Heart right ventricle (tissue), 16 donors: ENCODE measurements at regions not wholly inside any gene's neighbourhood (a gene's known extent, or its start where the extent isn't known, plus 50 kb on each side); places are given as distances from the start of the nearest gene placed in this dataset.

Experiments used
- ATAC-seq, 8 donors: fragments of 200-7000 bp; cut with Tn5 transposase; one replicate each; pipeline ENCODE4 v1.9.1; 2020; ENCODE audit warnings: mild to moderate bottlenecking in 8 of 8, moderate library complexity in 8 of 8, moderate number of reproducible peaks in 1 of 8
- DNase-seq, 2 donors: peaks; one replicate each; pipeline ENCODE4 v3.0.0-alpha.2; 2020
- H3K27ac ChIP-seq, 10 donors: fragments of 200-600 bp; sonication (generic) in 2 of 10; one replicate each; pipeline versions ENCODE4 v1.5.0 to v1.8.0; 2020 to 2022; ENCODE audit warnings: mild to moderate bottlenecking in 3 of 10
- H3K27me3 ChIP-seq, 7 donors: fragments of 200-600 bp; one replicate each; pipeline ENCODE4 v1.8.0; 2021 to 2022; ENCODE audit warnings: mild to moderate bottlenecking in 2 of 7
- H3K36me3 ChIP-seq, 9 donors: fragments of 200-600 bp; sonication (generic) in 1 of 9; one replicate each; pipeline versions ENCODE4 v1.5.0 to v1.8.0; 2020 to 2022; ENCODE audit warnings: mild to moderate bottlenecking in 2 of 9
- H3K4me1 ChIP-seq, 9 donors: fragments of 200-600 bp; sonication (generic) in 1 of 9; one replicate each; pipeline versions ENCODE4 v1.5.0 to v1.8.0; 2020 to 2022; ENCODE audit warnings: mild to moderate bottlenecking in 4 of 9
- H3K4me3 ChIP-seq, 10 donors: fragments of 200-600 bp; sonication (generic) in 2 of 10; one replicate each; pipeline versions ENCODE4 v1.5.0 to v1.8.0; 2020 to 2022; ENCODE audit warnings: mild to moderate bottlenecking in 7 of 10, moderate library complexity in 2 of 10
- H3K9me3 ChIP-seq, 11 donors: fragments of 200-600 bp in 10 of 11; sonication (generic) in 2 of 11; one replicate each; pipeline versions ENCODE4 v1.5.0 to v1.8.0; 2013 to 2022; ENCODE audit warnings: mild to moderate bottlenecking in 2 of 11, control low read depth in 1 of 11, moderate library complexity in 1 of 11
- WGBS, 2 donors: extraction: QIAGEN DNeasy Blood & Tissue Kit; methylation state at CpG; one replicate each; pipeline ENCODE4 v1.1.7; 2013; ENCODE audit warnings: inconsistent platforms in 1 of 2; 5-methylcytosine and 5-hydroxymethylcytosine counted together
- intact Hi-C, 10 donors: fragments of 100-400 bp; cut with DNase I; formaldehyde crosslinking; loops; one replicate each; pipeline versions ENCODE4 v1.11.1 to v1.14.2; 2022
- TF ChIP-seq, protein P1 (sequence below), 9 donors: fragments of 200-600 bp; sonication (generic) in 2 of 9; IDR thresholded peaks; one replicate each; pipeline versions ENCODE4 v1.5.0 to v1.8.0; 2021 to 2022; ENCODE audit warnings: antibody characterized with exemption in 9 of 9, mild to moderate bottlenecking in 5 of 9, moderate library complexity in 1 of 9
- donor health status: Arrhythmogenic right ventricular cardiomyopathy.
- donor health status: ischemic (EF 13 %, LVEDD 7.1; RV severe dilation, severe dysfunction).
- donor health status: healthy with polysubstance abuse.
- donor health status: DM: no; HTN: yes; CAD: no.
- donor health status: DM: no; HTN: no; CAD: no.
- donor health status: ischemic (EF 25% LVEDD 6.9; RV normal size, moderate dysfunction).
- donor health status: ischemic (EF 25% LVEDD 5.7; RV mildly dilated, moderate dysfunction).
- donor health status: healthy.
- donor health status: DM: yes; HTN: yes; CAD: no.
- donor health status: Ischemic cardiomyopathy.
- donor health status: ischemic (EF 35%, LVEDD 5.7; RV mildly dilated, moderate dysfunction).
- donor health status: nonischemic (EF 11% LVEDD 7.7; RV severe dilation, severe dysfunction).
- donor health status: DM: yes; HTN: yes; CAD: no.
- donor health status: PGD.
- donor health status: ischemic (EF 29% LVEDD 5.4; RV normal size, mild dysfunction).
- donor health status: nonischemic (EF 23%, LVEDD 6.1; RV moderate dilation, normal function).

DNA sequence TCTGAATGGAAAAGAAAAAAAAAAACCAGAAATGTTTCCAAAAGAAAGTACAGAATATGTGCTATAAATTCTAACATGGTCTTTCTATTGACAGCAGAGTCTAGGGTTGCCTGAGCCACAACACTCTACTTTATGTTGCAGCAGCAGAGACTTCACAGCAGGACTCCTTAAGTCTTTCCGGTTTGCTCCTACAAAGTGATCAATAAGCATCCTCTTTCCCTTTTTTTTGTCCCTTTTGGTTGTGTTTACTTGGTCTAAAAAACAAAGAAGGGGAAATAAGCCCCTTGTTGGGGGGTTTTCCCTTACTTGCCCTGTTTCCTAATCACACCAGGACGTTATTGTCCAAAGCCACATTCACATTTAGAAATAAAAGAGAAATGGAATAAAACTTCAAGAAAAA, 163.1 kb upstream of the MPPED2 start:
- Histone ChIP-seq H3K27me3 (peaks cover 0 to 3% (median 0%) of the 10 kb centered on the region in 7 donors), H3K36me3 (no peaks in the 10 kb centered on the region), H3K4me3 (no peak overlapping the region), H3K27ac (no peak overlapping the region), H3K4me1 (no peaks in the 10 kb centered on the region), H3K9me3 (peaks cover 0 to 3% (median 0%) of the 10 kb centered on the region in 11 donors)
- ATAC-seq (no peak), DNase-seq (no peak)
- TF ChIP-seq, protein P1, sequence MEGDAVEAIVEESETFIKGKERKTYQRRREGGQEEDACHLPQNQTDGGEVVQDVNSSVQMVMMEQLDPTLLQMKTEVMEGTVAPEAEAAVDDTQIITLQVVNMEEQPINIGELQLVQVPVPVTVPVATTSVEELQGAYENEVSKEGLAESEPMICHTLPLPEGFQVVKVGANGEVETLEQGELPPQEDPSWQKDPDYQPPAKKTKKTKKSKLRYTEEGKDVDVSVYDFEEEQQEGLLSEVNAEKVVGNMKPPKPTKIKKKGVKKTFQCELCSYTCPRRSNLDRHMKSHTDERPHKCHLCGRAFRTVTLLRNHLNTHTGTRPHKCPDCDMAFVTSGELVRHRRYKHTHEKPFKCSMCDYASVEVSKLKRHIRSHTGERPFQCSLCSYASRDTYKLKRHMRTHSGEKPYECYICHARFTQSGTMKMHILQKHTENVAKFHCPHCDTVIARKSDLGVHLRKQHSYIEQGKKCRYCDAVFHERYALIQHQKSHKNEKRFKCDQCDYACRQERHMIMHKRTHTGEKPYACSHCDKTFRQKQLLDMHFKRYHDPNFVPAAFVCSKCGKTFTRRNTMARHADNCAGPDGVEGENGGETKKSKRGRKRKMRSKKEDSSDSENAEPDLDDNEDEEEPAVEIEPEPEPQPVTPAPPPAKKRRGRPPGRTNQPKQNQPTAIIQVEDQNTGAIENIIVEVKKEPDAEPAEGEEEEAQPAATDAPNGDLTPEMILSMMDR (IDR thresholded peaks at IDR 0.05) = no peak
- intact Hi-C loops = no loop called here
- WGBS, 2 donors = 65 to 70% methylated on average over 2 of the region's 2 CpGs

GRCh38 chr11:30741039-30741550, 154.9 kb upstream of the MPPED2 start:
- whole genome bisulfite sequencing, 2 donors = 61 to 79% methylated on average over 10 of the region's 10 CpGs
- Histone ChIP-seq H3K9me3 (peaks cover 0 to 2% (median 0%) of the 10 kb centered on the region in 11 donors), H3K36me3 (no peaks in the 10 kb centered on the region), H3K27ac (no peak overlapping the region), H3K27me3 (peaks cover 0 to 6% (median 0%) of the 10 kb centered on the region in 7 donors), H3K4me1 (no peaks in the 10 kb centered on the region), H3K4me3 (no peak overlapping the region)
- intact Hi-C loops = no loop called here
- DNase-seq (no peak), ATAC-seq (peak in 1 of 8 donors; percentile 31)
- TF ChIP-seq, protein P1 (IDR thresholded peaks at IDR 0.05) = no peak

GRCh38 chr11:30740091-30740490, 153.9 kb upstream of the MPPED2 start:
- H3K9me3 ChIP-seq = peaks cover 0 to 1% (median 0%) of the 10 kb centered on the region in 11 donors
- ATAC-seq (no peak), DNase-seq (no peak)
- intact Hi-C loops = no loop called here
- H3K4me3 ChIP-seq = no peak overlapping the region
- no peaks in the 10 kb centered on the region for H3K4me1 ChIP-seq
- 61 to 71% methylated on average over 1 of the region's 1 CpG for WGBS, 2 donors
- no peaks in the 10 kb centered on the region for H3K36me3 ChIP-seq
- TF ChIP-seq, protein P1 (IDR thresholded peaks at IDR 0.05) = no peak
- peaks cover 0 to 6% (median 0%) of the 10 kb centered on the region in 7 donors for H3K27me3 ChIP-seq
- no peak overlapping the region for H3K27ac ChIP-seq

GRCh38 chr11:30735946-30736345, 149.8 kb upstream of the MPPED2 start:
- intact Hi-C loops = loop anchor here in 2 of 10 donors (5.0 to 10.0 kb wide), 3 partner anchors 121 to 181 kb away; no protein-coding TSS in a partner anchor
- Histone ChIP-seq H3K4me3 (no peak overlapping the region), H3K36me3 (no peaks in the 10 kb centered on the region), H3K27ac (no peak overlapping the region), H3K9me3 (no peaks in the 10 kb centered on the region), H3K4me1 (no peaks in the 10 kb centered on the region), H3K27me3 (peaks cover 0 to 6% (median 0%) of the 10 kb centered on the region in 7 donors)
- DNase-seq (no peak), ATAC-seq (no peak)
- TF ChIP-seq, protein P1 (IDR thresholded peaks at IDR 0.05) = peak in 4 of 9 donors; percentile 8 to 37 (median 24)
